Activated CD8-positive, alpha-beta memory T cell treated with anti-CD3 and anti-CD28 coated beads for 1 hour (primary cell): ENCODE measurements at regions not wholly inside any gene's neighbourhood (a gene's known extent, or its start where the extent isn't known, plus 50 kb on each side); places are given as distances from the start of the nearest gene placed in this dataset.

Source experiments
- DNase-seq, 2 donors: peaks; one replicate each; pipeline ENCODE4 v3.0.0-alpha.2; 2020; ENCODE audit warnings: low read depth in 1 of 2; ENCODE audit errors: extremely low read depth in 1 of 2

- DNase-seq: no peak
Observed at GRCh38 chr5:2278825-2279456, 396.2 kb upstream of the IRX4 start.

GRCh38 chr5:2277886-2278285 lies 395.2 kb upstream of the IRX4 start:
- no peak for DNase-seq

- no peak for DNase-seq
Observed at GRCh38 chr5:2276101-2276500, 393.4 kb upstream of the IRX4 start.

GRCh38 chr5:2272755-2273154 lies 390.0 kb upstream of the IRX4 start:
- no peak for DNase-seq

GRCh38 chr5:2272039-2272438 lies 389.3 kb upstream of the IRX4 start:
- no peak for DNase-seq

- no peak for DNase-seq
Observed at GRCh38 chr5:2271316-2271715, 388.6 kb upstream of the IRX4 start.

GRCh38 chr5:2270467-2270866 lies 387.7 kb upstream of the IRX4 start:
- no peak for DNase-seq

- no peak for DNase-seq
Observed at GRCh38 chr5:2269656-2270055, 386.9 kb upstream of the IRX4 start.

GRCh38 chr5:2267991-2268390 lies 385.3 kb upstream of the IRX4 start:
- no peak for DNase-seq

- DNase-seq: no peak
Observed at GRCh38 chr5:2266641-2267240, 384.0 kb upstream of the IRX4 start.

- no peak for DNase-seq
Observed at GRCh38 chr5:2265341-2265740, 382.6 kb upstream of the IRX4 start.

GRCh38 chr5:2263763-2264162 lies 381.0 kb upstream of the IRX4 start:
- DNase-seq: no peak

- no peak for DNase-seq
Observed at GRCh38 chr5:2262620-2263019, 379.9 kb upstream of the IRX4 start.

- no peak for DNase-seq
Observed at GRCh38 chr5:2261004-2261703, 378.4 kb upstream of the IRX4 start.

GRCh38 chr5:2260211-2261003 lies 377.7 kb upstream of the IRX4 start:
- DNase-seq: no peak

GRCh38 chr5:2259494-2260107 lies 376.9 kb upstream of the IRX4 start:
- no peak for DNase-seq

- DNase-seq: no peak
Observed at GRCh38 chr5:2258861-2259260, 376.1 kb upstream of the IRX4 start.

- DNase-seq: no peak
Observed at GRCh38 chr5:2257326-2258244, 374.9 kb upstream of the IRX4 start.

GRCh38 chr5:2256691-2257280 lies 374.1 kb upstream of the IRX4 start:
- no peak for DNase-seq
